Activated naive CD4-positive, alpha-beta T cell treated with anti-CD3 and anti-CD28 coated beads, Interleukin-2, amount 50 U/mL, for 72 hours (primary cell): ENCODE measurements at regions not wholly inside any gene's neighbourhood (a gene's known extent, or its start where the extent isn't known, plus 50 kb on each side); places are given as distances from the start of the nearest gene placed in this dataset.
"Not testable (repeated sequence)": the region's sequence is repeated elsewhere in the genome, so short reads cannot be mapped to it uniquely, and the experiment has no call there.

Source experiments
- ATAC-seq, 2 donors: fragments of 150-1000 bp; cut with Tn5 transposase; 2 replicates each; pipeline ENCODE4 v1.10.0; 2021; ENCODE audit warnings: mild to moderate bottlenecking in 2 of 2, moderate library complexity in 2 of 2
- DNase-seq, 2 donors: peaks; one replicate each; pipeline ENCODE4 v3.0.0; 2021 to 2022; ENCODE audit warnings: low spot score in 2 of 2
- H3K27ac Mint-ChIP-seq, 2 donors: one replicate each; pipeline ENCODE4 v1.8.0; 2022; ENCODE audit warnings: mild to moderate bottlenecking in 2 of 2, mixed read lengths in 2 of 2
- H3K36me3 Mint-ChIP-seq, 2 donors: one replicate each; pipeline ENCODE4 v1.8.0; 2022; ENCODE audit warnings: mixed read lengths in 2 of 2
- H3K9me3 Mint-ChIP-seq, 2 donors: one replicate each; pipeline ENCODE4 v1.8.0; 2022; ENCODE audit warnings: mixed read lengths in 2 of 2

DNA sequence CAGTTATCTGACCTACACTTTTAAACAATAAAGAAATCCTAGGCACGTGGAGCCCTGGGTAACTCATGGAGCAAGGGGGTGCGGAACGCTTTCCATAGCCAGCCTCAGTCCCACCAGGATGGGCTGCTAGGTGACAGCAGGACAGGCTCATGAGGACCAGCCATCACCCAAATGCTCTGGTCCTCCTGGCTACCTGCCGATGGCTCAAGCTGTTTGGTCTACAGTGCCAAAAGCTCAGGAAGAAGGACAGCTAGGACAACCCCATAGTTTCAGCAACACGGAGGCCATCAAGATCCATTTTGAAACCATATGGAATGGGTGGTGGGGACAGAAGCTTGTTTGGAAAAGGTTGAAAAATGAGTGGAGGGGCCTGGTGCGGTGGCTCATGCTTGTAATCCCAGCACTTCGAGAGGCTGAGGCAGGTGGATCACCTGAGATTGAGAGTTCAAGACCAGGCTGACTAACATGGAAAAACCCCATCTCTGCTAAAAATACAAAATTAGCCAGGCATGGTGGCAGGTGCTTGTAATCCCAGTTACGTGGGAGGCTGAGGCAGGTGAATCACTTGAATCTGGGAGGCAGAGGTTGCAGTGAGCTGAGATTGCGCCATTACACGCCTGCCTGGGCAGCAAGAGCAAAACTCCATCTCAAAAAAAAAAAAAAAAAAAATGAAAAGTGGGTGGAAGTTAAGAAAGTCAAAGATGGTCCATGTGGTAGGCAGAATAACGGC, 93.7 kb upstream of the ALDH3B2 start:
- H3K27ac Mint-ChIP-seq, H3K36me3 Mint-ChIP-seq, ATAC-seq, H3K9me3 Mint-ChIP-seq, DNase-seq: not testable (repeated sequence)

DNA sequence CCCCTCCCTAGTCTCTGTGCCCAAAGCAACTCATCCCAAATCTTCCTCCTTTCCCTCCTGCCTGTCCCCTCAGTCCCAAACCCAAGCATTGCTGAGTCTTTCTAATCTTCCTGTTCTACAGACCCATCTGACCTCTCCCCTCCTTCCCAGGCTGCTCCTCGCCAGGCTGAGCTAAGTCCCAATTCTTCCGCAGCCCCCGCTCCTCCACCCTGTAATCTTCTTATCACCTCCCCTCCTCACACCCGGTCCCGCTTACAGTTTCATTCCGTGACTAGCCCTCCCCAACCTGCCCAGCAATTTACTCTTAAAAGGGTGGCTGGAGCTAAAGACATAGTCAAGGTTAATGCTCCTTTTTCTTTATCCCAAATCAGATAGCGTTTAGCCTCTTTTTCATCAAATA, 86.8 kb upstream of the ALDH3B2 start:
- not testable (repeated sequence) for H3K9me3 Mint-ChIP-seq, ATAC-seq, H3K27ac Mint-ChIP-seq

DNA sequence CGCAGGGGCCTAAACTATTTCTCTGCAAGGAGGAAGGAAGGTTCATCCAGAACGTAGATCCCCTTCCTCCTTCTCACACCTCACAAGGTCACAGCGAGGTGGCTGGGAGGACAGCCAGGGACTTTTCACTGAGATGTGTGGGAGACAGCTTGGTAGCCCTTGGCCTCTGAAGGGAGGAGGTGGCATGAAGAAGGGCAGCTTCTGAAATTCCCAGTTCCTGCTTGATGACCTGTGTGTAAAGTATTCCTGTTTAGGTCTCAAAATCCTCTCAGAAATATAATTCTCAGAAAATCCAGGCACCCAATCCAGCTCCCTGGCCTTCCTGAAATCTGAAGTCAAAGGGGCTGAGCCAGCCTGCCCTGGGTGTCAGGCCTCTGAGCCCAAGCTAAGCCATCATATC, 84.9 kb upstream of the ALDH3B2 start:
- not testable (repeated sequence) for H3K9me3 Mint-ChIP-seq, H3K36me3 Mint-ChIP-seq, DNase-seq, ATAC-seq, H3K27ac Mint-ChIP-seq

More for the DNA sequence above, 86.8 kb upstream of the ALDH3B2 start:
- not testable (repeated sequence) for DNase-seq, H3K36me3 Mint-ChIP-seq

DNA sequence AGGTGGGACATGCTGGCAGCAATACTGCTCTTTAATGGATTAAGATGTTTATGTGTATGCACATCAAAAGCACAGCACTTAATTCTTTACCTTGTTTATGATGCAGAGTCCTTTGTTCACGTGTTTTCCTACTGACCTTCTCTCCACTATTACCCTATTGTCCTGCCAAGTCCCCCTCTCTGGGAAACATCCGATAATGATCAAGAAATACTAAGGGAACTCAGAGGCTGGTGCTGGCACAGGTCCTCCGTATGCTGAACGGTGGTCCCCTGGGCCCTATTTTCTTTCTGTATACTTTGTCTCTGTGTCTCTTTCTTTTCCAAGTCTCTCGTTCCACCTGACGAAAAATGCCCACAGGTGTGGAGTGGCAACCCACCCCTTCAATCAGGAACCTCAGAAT, 84.0 kb upstream of the ALDH3B2 start:
- not testable (repeated sequence) for H3K36me3 Mint-ChIP-seq, DNase-seq, H3K9me3 Mint-ChIP-seq, ATAC-seq
- peak overlapping the region in 1 of 2 donors; percentile 41 for H3K27ac Mint-ChIP-seq

DNA sequence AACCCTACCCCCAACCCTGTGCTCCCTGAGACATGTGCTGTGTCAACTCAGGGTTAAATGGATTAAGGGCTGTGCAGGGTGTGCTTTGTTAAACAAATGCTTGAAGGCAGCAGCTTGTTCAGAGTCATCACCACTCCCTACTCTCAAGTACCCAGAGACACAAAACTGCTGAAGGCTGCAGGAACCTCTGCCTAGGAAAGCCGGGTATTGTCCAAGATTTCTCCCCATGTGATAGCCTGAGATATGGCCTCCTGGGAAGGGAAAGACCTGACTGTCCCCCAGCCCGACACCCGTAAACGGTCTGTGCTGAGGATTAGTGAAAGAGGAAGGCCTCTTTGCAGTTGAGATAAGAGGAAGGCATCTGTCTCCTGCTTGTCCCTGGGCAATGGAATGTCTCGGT, 83.6 kb upstream of the ALDH3B2 start:
- not testable (repeated sequence) for H3K9me3 Mint-ChIP-seq, H3K36me3 Mint-ChIP-seq, H3K27ac Mint-ChIP-seq, ATAC-seq, DNase-seq

GRCh38 chr11:67753820-67754219, 79.4 kb upstream of the ALDH3B2 start:
- H3K9me3 Mint-ChIP-seq, ATAC-seq, DNase-seq, H3K27ac Mint-ChIP-seq, H3K36me3 Mint-ChIP-seq: not testable (repeated sequence)

DNA sequence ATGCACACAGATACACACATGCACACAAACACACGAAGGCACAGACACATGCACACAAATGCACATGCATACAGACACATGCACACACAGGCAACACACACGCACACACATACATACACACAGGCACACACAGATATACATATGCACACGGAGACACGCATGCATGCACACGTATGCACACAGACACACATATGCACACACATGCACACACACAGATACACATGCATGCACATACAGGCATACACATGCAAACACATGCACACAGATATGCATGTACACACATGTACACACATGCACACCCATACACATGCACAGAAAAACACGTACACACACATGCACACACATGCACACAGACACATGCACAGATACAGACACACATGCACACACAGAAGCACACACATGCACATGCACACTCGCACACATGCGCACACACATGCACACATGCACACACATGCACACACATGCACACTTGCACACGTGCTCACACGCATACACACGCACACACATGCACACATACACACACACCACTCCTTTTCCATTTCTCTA, 70.8 kb upstream of the ALDH3B2 start:
- Mint-ChIP-seq H3K27ac (no peak overlapping the region), H3K9me3 (peaks cover 6 to 9% of the 10 kb centered on the region in 2 donors), H3K36me3 (no peaks in the 10 kb centered on the region)
- DNase-seq (no peak), ATAC-seq (no peak)

DNA sequence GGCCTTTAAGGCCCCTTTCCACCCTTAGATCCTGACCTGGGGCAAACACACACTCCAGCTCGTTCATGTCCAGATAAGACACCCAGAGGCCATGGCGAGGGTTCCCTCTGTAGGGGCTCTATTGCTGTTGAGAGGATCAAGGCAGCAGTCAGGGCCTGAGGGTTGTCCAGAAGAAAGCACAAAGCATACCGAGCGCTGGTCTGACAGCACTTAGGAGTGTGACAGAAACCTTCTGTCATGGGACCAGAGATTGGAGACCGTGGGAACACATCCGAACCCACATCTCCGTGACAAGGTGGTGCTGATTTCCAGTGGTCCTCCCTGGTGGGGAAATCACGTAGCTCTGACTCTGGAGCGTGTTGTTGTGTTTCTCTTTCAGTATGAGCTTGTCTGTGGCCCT, 69.8 kb upstream of the ALDH3B2 start:
- DNase-seq, H3K27ac Mint-ChIP-seq, H3K9me3 Mint-ChIP-seq, ATAC-seq, H3K36me3 Mint-ChIP-seq: not testable (repeated sequence)

DNA sequence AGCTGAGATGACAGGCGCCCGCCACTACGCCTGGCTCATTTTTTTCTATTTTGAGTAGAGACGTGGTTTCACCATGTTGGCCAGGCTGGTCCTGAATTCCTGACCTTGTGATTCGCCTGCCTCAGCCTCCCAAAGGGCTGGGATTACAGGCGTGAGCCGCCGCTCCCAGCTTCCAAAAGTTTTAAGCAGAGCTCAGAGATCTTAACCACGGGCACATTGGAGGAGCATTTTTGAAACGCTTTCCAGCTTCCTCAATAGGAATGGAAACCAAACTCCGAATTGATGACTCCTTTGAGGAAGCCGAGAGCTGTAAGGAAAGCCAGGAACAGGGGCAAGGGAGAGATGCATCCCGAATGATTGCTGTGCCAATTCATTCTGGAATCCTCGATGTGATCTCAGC, 63.8 kb upstream of the ALDH3B2 start:
- H3K27ac Mint-ChIP-seq, ATAC-seq, H3K9me3 Mint-ChIP-seq, DNase-seq, H3K36me3 Mint-ChIP-seq: not testable (repeated sequence)

DNA sequence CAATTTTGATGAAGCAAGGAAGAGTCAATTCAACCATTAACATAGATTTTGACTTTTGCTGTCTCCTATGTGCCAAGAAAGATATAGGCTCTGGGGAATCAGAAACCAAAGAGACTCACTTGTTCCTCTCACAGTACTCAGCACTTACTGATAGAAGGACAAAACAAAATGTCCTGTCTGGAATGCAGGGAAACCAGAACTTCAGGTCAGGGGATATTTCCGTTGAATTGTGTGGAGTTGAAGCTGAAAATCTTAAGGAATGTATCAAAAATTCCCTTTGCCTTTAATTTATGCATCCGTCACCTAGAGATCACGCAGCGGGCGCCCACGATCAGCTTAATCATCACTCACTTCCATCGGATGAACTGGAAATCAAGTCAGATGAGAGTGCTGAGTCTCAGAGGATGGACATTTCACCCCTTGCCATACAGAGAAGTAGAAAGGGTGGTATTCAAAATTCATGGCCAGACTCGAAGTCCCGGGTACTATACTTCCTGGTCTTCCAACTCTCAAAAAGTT, 63.2 kb upstream of the ALDH3B2 start:
- not testable (repeated sequence) for ATAC-seq, H3K36me3 Mint-ChIP-seq

GRCh38 chr11:67732045-67732787, 57.8 kb upstream of the ALDH3B2 start:
- Mint-ChIP-seq H3K9me3 (no peaks in the 10 kb centered on the region), H3K36me3 (no peaks in the 10 kb centered on the region), H3K27ac (no peak overlapping the region)
- DNase-seq (peak in 1 of 2 donors; percentile 53), ATAC-seq (peak; percentile 46 to 85)

More for the DNA sequence above, 63.2 kb upstream of the ALDH3B2 start:
- not testable (repeated sequence) for H3K9me3 Mint-ChIP-seq, DNase-seq, H3K27ac Mint-ChIP-seq

GRCh38 chr11:67731583-67731982, 57.2 kb upstream of the ALDH3B2 start:
- no peaks in the 10 kb centered on the region for H3K9me3 Mint-ChIP-seq
- no peak for DNase-seq
- no peaks in the 10 kb centered on the region for H3K36me3 Mint-ChIP-seq
- ATAC-seq = peak in 1 of 2 donors; percentile 37
- no peak overlapping the region for H3K27ac Mint-ChIP-seq

DNA sequence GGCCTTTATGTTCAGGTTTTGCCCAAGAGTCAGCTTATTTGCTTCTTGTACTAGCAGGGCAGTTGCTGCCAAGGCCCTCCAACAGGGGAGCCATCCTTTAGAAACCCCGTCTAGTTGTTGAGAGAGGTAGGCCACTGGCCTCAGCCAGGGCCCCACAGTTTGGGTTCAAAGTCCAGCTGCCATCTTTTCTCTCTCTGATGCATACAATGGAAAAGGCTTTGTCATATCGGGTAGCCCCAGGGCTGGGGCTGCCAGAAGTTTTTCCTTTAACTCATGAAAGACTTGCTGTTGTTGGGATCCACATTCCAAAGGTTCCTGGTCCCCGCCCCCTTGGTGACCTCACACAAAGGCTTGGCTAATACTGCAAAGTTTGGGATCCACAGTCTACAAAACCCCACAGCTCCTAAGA, 53.7 kb upstream of the ALDH3B2 start:
- ATAC-seq, H3K9me3 Mint-ChIP-seq, DNase-seq, H3K36me3 Mint-ChIP-seq: not testable (repeated sequence)
- peak overlapping the region in 1 of 2 donors; percentile 60 for H3K27ac Mint-ChIP-seq

- not testable (repeated sequence) for ATAC-seq, H3K9me3 Mint-ChIP-seq, H3K36me3 Mint-ChIP-seq, H3K27ac Mint-ChIP-seq
- DNase-seq = peak in 1 of 2 donors; percentile 31
Measured at GRCh38 chr11:67727066-67728040, 52.9 kb upstream of the ALDH3B2 start.
